Panc1 (cell line): ENCODE measurements at regions not wholly inside any gene's neighbourhood (a gene's known extent, or its start where the extent isn't known, plus 50 kb on each side); places are given as distances from the start of the nearest gene placed in this dataset.

Source experiments
- ATAC-seq: fragments of 200-7000 bp; cut with Tn5 transposase; 2 replicates; pipeline ENCODE4 v1.9.1; 2020; ENCODE audit warnings: mild to moderate bottlenecking, moderate library complexity
- BruUV-seq: library from RNA; stranded (reverse); fragments of 400-500 nt; replicated peaks from 2 replicates; lab custom pipeline; 2021; lab: Mats Ljungman, UMichigan
- CTCF ChIA-PET: fragments of 300-600 bp; sonication (Branson Sonifier 250); formaldehyde crosslinking; loops from one replicate; lab custom pipeline; 2022; ENCODE audit warnings: antibody characterized with exemption; lab: Charles Lee
- POLR2A ChIA-PET: fragments of 300-600 bp; sonication (Branson Sonifier 250); formaldehyde crosslinking; loops from one replicate; lab custom pipeline; 2022; ENCODE audit warnings: antibody characterized with exemption; lab: Charles Lee
- DNase-seq: peaks from one replicate; pipeline ENCODE4 v3.0.0-alpha.2; 2010; ENCODE audit warnings: low read depth, low spot score
- H3K27ac ChIP-seq: 2 replicates; pipeline ENCODE4 v1.5.1; 2011; ENCODE audit warnings: mild to moderate bottlenecking, low read length, inconsistent platforms
- H3K27me3 ChIP-seq: fragments of 200-500 bp; sonication (Bioruptor generic); 2 replicates; pipeline ENCODE4 v1.6.0; 2014; ENCODE audit warnings: low read length, inconsistent platforms; ENCODE audit not compliant: control insufficient read depth, insufficient read depth
- H3K36me3 ChIP-seq: fragments of 200-500 bp; sonication (Bioruptor generic); 2 replicates; pipeline ENCODE4 v1.5.1; 2014; ENCODE audit warnings: inconsistent platforms, mild to moderate bottlenecking, low read length, moderate library complexity; ENCODE audit not compliant: control insufficient read depth, insufficient read depth
- H3K4me1 ChIP-seq: 2 replicates; pipeline ENCODE4 v1.5.1; 2011; ENCODE audit warnings: inconsistent platforms, mild to moderate bottlenecking, low read length, moderate library complexity; ENCODE audit not compliant: control insufficient read depth, insufficient read depth
- H3K4me3 ChIP-seq, 2 experiments: 2 replicates each; pipeline ENCODE4 v1.5.1; 2011 to 2012; ENCODE audit warnings: low read depth in 2 of 2, low read length in 2 of 2, mild to moderate bottlenecking in 2 of 2, inconsistent platforms in 1 of 2, moderate library complexity in 1 of 2
- H3K9me3 ChIP-seq: fragments of 200-500 bp; sonication (Bioruptor generic); 2 replicates; pipeline ENCODE4 v1.5.1; 2014; ENCODE audit warnings: low read depth, mild to moderate bottlenecking, inconsistent platforms, low read length, moderate library complexity; ENCODE audit not compliant: control insufficient read depth, insufficient read depth
- POLR2AphosphoS5 ChIP-seq: IDR thresholded peaks from 2 replicates; pipeline ENCODE4 v1.6.1; 2012; ENCODE audit warnings: mild to moderate bottlenecking, low read depth, low read length, moderate library complexity
- SIN3A ChIP-seq: IDR thresholded peaks from 2 replicates; pipeline ENCODE4 v1.6.1; 2012; ENCODE audit warnings: low read depth, mild to moderate bottlenecking, low read length, moderate library complexity, borderline replicate concordance; ENCODE audit not compliant: insufficient read depth
- TCF7L2 ChIP-seq: IDR thresholded peaks from 2 replicates; pipeline ENCODE4 v1.6.1; 2011; ENCODE audit warnings: mild to moderate bottlenecking, low read depth, low read length, inconsistent platforms
- in situ Hi-C: cut with HindIII; loops from 2 replicates; pipeline ENCODE4 v1.10.0; 2016; ENCODE audit warnings: low sequenced_read_pairs, low pct_unique_long_range_greater_than_20kb
- intact Hi-C: fragments of 100-400 bp; cut with micrococcal nuclease; formaldehyde crosslinking; loops from one replicate; pipeline ENCODE4 v1.10.0; 2022; ENCODE audit not compliant: unreplicated experiment
- TF ChIP-seq, protein P1 (sequence below), 2 experiments: IDR thresholded peaks; 2 replicates each; pipeline ENCODE4 v1.6.1; 2011 to 2012; ENCODE audit warnings: low read depth in 2 of 2, control low read depth in 1 of 2, low read length in 1 of 2, mild to moderate bottlenecking in 1 of 2, moderate library complexity in 1 of 2; ENCODE audit not compliant: insufficient read depth in 1 of 2
- TF ChIP-seq, protein P2 (sequence below): fragments of 450-650 bp; IDR thresholded peaks from 2 replicates; pipeline ENCODE4 v1.5.1; 2017; ENCODE audit warnings: mild to moderate bottlenecking

DNA sequence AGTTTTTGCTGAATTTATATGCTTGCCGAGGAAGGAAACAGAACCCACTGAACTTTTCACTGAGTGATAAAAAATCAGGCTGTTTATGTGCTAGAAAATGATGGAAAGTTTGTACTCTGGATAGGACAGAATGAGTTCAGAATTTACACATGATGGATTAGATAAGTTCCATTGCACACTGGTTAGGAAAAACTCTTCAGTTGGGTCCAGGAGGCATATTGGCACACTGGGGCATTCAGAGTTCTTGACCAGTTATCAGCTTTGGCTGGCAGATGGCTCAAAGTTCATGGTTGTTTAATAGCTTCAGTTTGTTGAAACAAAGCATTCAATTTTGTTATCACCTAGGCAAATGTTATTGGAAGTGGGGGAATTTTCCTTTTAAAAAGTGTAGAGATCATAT lies 613.3 kb upstream of the SYNCRIP start:
- no peak for ATAC-seq
- H3K27ac ChIP-seq: no peak overlapping the region
- POLR2A ChIA-PET: no interaction called here
- H3K4me1 ChIP-seq: no peaks in the 10 kb centered on the region
- no peaks in the 10 kb centered on the region for H3K36me3 ChIP-seq
- in situ Hi-C loops (no loop called here), intact Hi-C loops (no loop called here)
- no peaks in the 10 kb centered on the region for H3K27me3 ChIP-seq
- CTCF ChIA-PET: no interaction called here
- H3K9me3 ChIP-seq: no peaks in the 10 kb centered on the region
- no TSS peak for BruUV-seq
- TF ChIP-seq SIN3A (no peak), POLR2AphosphoS5 (no peak), TCF7L2 (no peak)
- TF ChIP-seq, protein P1, sequence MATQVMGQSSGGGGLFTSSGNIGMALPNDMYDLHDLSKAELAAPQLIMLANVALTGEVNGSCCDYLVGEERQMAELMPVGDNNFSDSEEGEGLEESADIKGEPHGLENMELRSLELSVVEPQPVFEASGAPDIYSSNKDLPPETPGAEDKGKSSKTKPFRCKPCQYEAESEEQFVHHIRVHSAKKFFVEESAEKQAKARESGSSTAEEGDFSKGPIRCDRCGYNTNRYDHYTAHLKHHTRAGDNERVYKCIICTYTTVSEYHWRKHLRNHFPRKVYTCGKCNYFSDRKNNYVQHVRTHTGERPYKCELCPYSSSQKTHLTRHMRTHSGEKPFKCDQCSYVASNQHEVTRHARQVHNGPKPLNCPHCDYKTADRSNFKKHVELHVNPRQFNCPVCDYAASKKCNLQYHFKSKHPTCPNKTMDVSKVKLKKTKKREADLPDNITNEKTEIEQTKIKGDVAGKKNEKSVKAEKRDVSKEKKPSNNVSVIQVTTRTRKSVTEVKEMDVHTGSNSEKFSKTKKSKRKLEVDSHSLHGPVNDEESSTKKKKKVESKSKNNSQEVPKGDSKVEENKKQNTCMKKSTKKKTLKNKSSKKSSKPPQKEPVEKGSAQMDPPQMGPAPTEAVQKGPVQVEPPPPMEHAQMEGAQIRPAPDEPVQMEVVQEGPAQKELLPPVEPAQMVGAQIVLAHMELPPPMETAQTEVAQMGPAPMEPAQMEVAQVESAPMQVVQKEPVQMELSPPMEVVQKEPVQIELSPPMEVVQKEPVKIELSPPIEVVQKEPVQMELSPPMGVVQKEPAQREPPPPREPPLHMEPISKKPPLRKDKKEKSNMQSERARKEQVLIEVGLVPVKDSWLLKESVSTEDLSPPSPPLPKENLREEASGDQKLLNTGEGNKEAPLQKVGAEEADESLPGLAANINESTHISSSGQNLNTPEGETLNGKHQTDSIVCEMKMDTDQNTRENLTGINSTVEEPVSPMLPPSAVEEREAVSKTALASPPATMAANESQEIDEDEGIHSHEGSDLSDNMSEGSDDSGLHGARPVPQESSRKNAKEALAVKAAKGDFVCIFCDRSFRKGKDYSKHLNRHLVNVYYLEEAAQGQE (IDR thresholded peaks at IDR 0.05; ENCODE audit: insufficient read depth in 1 of 2, low read depth in 2 of 2, low read length in 1 of 2): no peak
- TF ChIP-seq, protein P2, sequence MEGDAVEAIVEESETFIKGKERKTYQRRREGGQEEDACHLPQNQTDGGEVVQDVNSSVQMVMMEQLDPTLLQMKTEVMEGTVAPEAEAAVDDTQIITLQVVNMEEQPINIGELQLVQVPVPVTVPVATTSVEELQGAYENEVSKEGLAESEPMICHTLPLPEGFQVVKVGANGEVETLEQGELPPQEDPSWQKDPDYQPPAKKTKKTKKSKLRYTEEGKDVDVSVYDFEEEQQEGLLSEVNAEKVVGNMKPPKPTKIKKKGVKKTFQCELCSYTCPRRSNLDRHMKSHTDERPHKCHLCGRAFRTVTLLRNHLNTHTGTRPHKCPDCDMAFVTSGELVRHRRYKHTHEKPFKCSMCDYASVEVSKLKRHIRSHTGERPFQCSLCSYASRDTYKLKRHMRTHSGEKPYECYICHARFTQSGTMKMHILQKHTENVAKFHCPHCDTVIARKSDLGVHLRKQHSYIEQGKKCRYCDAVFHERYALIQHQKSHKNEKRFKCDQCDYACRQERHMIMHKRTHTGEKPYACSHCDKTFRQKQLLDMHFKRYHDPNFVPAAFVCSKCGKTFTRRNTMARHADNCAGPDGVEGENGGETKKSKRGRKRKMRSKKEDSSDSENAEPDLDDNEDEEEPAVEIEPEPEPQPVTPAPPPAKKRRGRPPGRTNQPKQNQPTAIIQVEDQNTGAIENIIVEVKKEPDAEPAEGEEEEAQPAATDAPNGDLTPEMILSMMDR: no peak
- no peak overlapping the region for H3K4me3 ChIP-seq
- DNase-seq: no peak

DNA sequence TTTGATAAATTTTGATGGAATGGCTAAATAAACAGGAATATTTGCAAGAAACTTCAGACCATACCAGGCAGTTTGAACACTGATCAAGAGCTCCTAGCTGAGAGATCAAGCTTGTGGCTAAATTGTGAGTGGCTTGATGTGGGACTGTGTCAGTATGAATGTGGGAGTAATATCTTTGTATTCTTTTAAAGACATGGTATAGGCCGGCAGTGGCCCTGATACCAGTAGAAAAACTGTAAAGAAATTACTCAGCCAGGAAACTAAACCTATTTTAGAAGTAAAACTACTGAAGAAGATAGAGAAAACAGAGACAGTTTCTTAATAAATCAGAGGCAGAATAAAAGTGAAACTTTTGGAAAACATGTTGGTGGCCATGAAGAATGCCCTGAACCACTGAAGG lies 608.4 kb upstream of the SYNCRIP start:
- ChIA-PET CTCF (no interaction called here), POLR2A (no interaction called here)
- Histone ChIP-seq H3K27ac (no peak overlapping the region), H3K4me1 (no peaks in the 10 kb centered on the region), H3K4me3 (no peak overlapping the region), H3K27me3 (no peaks in the 10 kb centered on the region), H3K36me3 (no peaks in the 10 kb centered on the region), H3K9me3 (no peaks in the 10 kb centered on the region)
- ATAC-seq (no peak), DNase-seq (no peak)
- intact Hi-C loops: no loop called here
- no peak for TF ChIP-seq POLR2AphosphoS5
- no peak for TF ChIP-seq TCF7L2
- TF ChIP-seq, protein P1 (IDR thresholded peaks at IDR 0.05; ENCODE audit: insufficient read depth in 1 of 2, low read depth in 2 of 2, low read length in 1 of 2): no peak
- TF ChIP-seq SIN3A: no peak
- TF ChIP-seq, protein P2: no peak
- BruUV-seq: no TSS peak
- in situ Hi-C loops: no loop called here
